NCI-H748 (cell line): ENCODE measurements at regions not wholly inside any gene's neighbourhood (a gene's known extent, or its start where the extent isn't known, plus 50 kb on each side); places are given as distances from the start of the nearest gene placed in this dataset.
"Not testable (repeated sequence)": the region's sequence is repeated elsewhere in the genome, so short reads cannot be mapped to it uniquely, and the experiment has no call there.

ENCODE experiments used
- DNase-seq: peaks from one replicate; lab custom pipeline; 2025; ENCODE audit not compliant: unreplicated experiment; lab: John Stamatoyannopoulos, UW

GRCh38 chr12:22115711-22116110 is 69.7 kb downstream of the CMAS start:
- DNase-seq = peak; percentile 33

GRCh38 chr12:22116376-22116775 is 70.4 kb downstream of the CMAS start:
- no peak for DNase-seq

GRCh38 chr12:22117563-22118237 is 71.7 kb downstream of the CMAS start:
- no peak for DNase-seq

- DNase-seq = no peak
Measured at GRCh38 chr12:22118238-22118790, 72.3 kb downstream of the CMAS start.

GRCh38 chr12:22121224-22121623 is 75.2 kb downstream of the CMAS start:
- peak; percentile 23 for DNase-seq

- DNase-seq = no peak
Measured at GRCh38 chr12:22122359-22122758, 76.3 kb downstream of the CMAS start.

- DNase-seq = no peak
Measured at GRCh38 chr12:22124987-22125386, 79.0 kb downstream of the CMAS start.

- not testable (repeated sequence) for DNase-seq
Measured at GRCh38 chr12:22126101-22126500, 80.1 kb downstream of the CMAS start.

- no peak for DNase-seq
Measured at GRCh38 chr12:22126758-22127157, 80.7 kb downstream of the CMAS start.

- DNase-seq = no peak
Measured at GRCh38 chr12:22130671-22131070, 84.7 kb downstream of the CMAS start.

GRCh38 chr12:22136604-22137117 is 90.6 kb downstream of the CMAS start:
- DNase-seq = not testable (repeated sequence)
